Mucosa of descending colon (tissue), 3 donors: ENCODE measurements at regions not wholly inside any gene's neighbourhood (a gene's known extent, or its start where the extent isn't known, plus 50 kb on each side); places are given as distances from the start of the nearest gene placed in this dataset.
A peak's percentile ranks its signal among the peaks of the same experiment; 100 is the strongest.

Experiments
- ATAC-seq: fragments of 200-7000 bp; cut with Tn5 transposase; one replicate; pipeline ENCODE4 v1.9.1; 2020; ENCODE audit warnings: mild to moderate bottlenecking, moderate library complexity
- DNase-seq, 3 donors: peaks; one replicate each; pipeline ENCODE4 v3.0.0-alpha.2; 2020
- H3K36me3 ChIP-seq: fragments of 200-600 bp; one replicate; pipeline ENCODE4 v1.8.0; 2021; ENCODE audit warnings: low read depth, mild to moderate bottlenecking
- H3K4me1 ChIP-seq: fragments of 200-600 bp; one replicate; pipeline ENCODE4 v1.8.0; 2021; ENCODE audit warnings: low read depth, mild to moderate bottlenecking
- H3K4me3 ChIP-seq: fragments of 200-600 bp; one replicate; pipeline ENCODE4 v1.8.0; 2021; ENCODE audit warnings: mild to moderate bottlenecking
- H3K9me3 ChIP-seq: fragments of 200-600 bp; one replicate; pipeline ENCODE4 v1.8.0; 2021; ENCODE audit warnings: mild to moderate bottlenecking
- intact Hi-C, 2 donors: fragments of 100-400 bp; cut with DNase I in 1 of 2; cut with micrococcal nuclease in 1 of 2; formaldehyde crosslinking; loops; one replicate each; pipeline versions ENCODE4 v1.11.0 to v1.11.1; 2022; cut with DNase I, micrococcal nuclease
- TF ChIP-seq, protein P1 (sequence below): fragments of 200-600 bp; IDR thresholded peaks from one replicate; pipeline ENCODE4 v1.8.0; 2022; ENCODE audit warnings: antibody characterized with exemption, mild to moderate bottlenecking
- donor health status: DM: no; HTN: no; CAD: no; lungs with moderate emphysema.
- donor health status: DM: no; HTN: no; CAD: no.
- donor health status: DM: no; HTN: yes; CAD: no.

DNA sequence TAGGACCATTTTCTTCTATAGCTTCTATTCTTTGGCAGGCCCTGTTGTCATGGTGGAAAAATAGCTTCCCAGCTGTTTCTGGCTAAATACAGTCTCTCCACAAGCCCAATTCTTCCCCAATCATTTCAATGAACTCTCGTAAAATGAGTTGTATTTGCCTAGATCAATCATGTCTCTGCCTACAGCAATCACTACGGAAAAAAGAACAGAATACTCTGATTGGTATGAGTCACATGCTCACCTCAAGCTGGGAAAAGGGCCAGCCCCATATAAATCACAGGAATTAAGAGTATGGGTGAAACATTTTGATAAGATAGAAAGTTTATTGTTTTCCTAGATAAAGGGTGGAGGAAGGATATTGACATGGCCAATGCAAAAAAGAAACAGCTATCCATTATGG, 711.4 kb downstream of the EFNA5 start:
- TF ChIP-seq, protein P1, sequence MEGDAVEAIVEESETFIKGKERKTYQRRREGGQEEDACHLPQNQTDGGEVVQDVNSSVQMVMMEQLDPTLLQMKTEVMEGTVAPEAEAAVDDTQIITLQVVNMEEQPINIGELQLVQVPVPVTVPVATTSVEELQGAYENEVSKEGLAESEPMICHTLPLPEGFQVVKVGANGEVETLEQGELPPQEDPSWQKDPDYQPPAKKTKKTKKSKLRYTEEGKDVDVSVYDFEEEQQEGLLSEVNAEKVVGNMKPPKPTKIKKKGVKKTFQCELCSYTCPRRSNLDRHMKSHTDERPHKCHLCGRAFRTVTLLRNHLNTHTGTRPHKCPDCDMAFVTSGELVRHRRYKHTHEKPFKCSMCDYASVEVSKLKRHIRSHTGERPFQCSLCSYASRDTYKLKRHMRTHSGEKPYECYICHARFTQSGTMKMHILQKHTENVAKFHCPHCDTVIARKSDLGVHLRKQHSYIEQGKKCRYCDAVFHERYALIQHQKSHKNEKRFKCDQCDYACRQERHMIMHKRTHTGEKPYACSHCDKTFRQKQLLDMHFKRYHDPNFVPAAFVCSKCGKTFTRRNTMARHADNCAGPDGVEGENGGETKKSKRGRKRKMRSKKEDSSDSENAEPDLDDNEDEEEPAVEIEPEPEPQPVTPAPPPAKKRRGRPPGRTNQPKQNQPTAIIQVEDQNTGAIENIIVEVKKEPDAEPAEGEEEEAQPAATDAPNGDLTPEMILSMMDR: no peak
- intact Hi-C loops: no loop called here
- DNase-seq: peak in 1 of 3 donors; percentile 66
- Histone ChIP-seq H3K9me3 (no peaks in the 10 kb centered on the region), H3K36me3 (no peaks in the 10 kb centered on the region), H3K4me1 (no peaks in the 10 kb centered on the region), H3K4me3 (no peak overlapping the region)
- ATAC-seq: peak; percentile 92

DNA sequence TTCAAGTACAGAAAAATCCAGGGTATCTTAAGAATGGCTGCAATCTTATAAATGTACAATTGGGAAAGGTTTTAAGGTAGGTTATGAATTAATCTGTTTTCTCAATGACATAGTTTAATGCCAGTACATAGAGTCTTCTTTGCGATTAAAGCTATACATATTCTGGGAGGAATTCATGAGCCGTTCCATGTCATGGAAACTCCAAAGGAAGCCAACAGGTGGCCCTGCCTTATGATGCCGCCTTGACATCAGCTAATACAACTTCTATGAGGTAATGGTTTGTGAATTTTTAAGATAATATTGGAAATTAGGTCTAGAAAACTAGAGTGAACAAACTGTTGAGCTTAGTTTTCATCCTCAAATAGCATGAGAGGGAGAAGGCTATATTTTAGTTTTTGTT, 713.4 kb downstream of the EFNA5 start:
- no peak overlapping the region for H3K4me3 ChIP-seq
- ATAC-seq (no peak), DNase-seq (no peak)
- H3K4me1 ChIP-seq: no peaks in the 10 kb centered on the region
- H3K36me3 ChIP-seq: no peaks in the 10 kb centered on the region
- TF ChIP-seq, protein P1: no peak
- intact Hi-C loops: no loop called here
- no peaks in the 10 kb centered on the region for H3K9me3 ChIP-seq

- ATAC-seq: no peak
- Histone ChIP-seq H3K4me3 (no peak overlapping the region), H3K9me3 (no peaks in the 10 kb centered on the region), H3K36me3 (no peaks in the 10 kb centered on the region), H3K4me1 (no peaks in the 10 kb centered on the region)
- DNase-seq: no peak
- intact Hi-C loops: no loop called here
- TF ChIP-seq, protein P1: no peak
Measured at GRCh38 chr5:106956886-106957285, 713.9 kb downstream of the EFNA5 start.

- intact Hi-C loops: no loop called here
- no peak for DNase-seq
- no peak for ATAC-seq
Measured at GRCh38 chr5:106956187-106956586, 714.5 kb downstream of the EFNA5 start.

DNA sequence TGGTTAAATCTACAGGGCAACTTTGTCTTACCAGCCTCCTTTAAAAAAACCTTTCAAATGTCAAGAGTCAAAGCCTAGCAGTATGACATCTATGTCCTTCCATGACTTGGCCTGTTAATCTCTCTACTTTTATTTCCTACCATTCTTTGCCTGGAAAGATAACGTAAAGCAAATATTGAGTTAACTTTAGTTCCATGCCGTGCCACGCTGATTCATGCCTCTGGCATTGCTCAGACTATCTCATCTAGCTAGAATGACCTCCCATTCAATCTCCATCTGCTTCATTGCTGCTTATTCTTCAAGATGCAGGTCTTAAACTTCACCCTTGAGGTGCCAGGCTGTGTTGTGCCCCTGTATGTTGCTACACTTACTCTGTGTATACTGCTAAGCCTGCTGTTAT, 729.8 kb downstream of the EFNA5 start:
- ATAC-seq: peak; percentile 70

More at GRCh38 chr5:106956187-106956586, 714.5 kb downstream of the EFNA5 start:
- Histone ChIP-seq H3K4me3 (no peak overlapping the region), H3K9me3 (no peaks in the 10 kb centered on the region), H3K36me3 (no peaks in the 10 kb centered on the region), H3K4me1 (no peaks in the 10 kb centered on the region)
- TF ChIP-seq, protein P1: no peak

More for the DNA sequence above, 729.8 kb downstream of the EFNA5 start:
- no peaks in the 10 kb centered on the region for H3K36me3 ChIP-seq
- intact Hi-C loops: no loop called here
- peak in 1 of 3 donors; percentile 9 for DNase-seq
- H3K9me3 ChIP-seq: no peaks in the 10 kb centered on the region
- no peak overlapping the region for H3K4me3 ChIP-seq
- TF ChIP-seq, protein P1: no peak
- no peaks in the 10 kb centered on the region for H3K4me1 ChIP-seq
